ENCODE measurements at regions not wholly inside any gene's neighbourhood (a gene's known extent, or its start where the extent isn't known, plus 50 kb on each side); places are given as distances from the start of the nearest gene placed in this dataset.
"Not testable (repeated sequence)": the region's sequence is repeated elsewhere in the genome, so short reads cannot be mapped to it uniquely, and the experiment has no call there.

- Histone ChIP-seq H3K27me3 (ENCODE audit: control insufficient read depth, insufficient read depth, low read length) (no peaks in the 10 kb centered on the region), H3K9ac (no peak overlapping the region), H3K79me2 (no peaks in the 10 kb centered on the region), H3K4me3 (ENCODE audit: low read depth, low read length) (no peak overlapping the region), H2AFZ (no peak overlapping the region), H3K9me3 (ENCODE audit: control insufficient read depth, low read length) (no peaks in the 10 kb centered on the region), H3K36me3 (ENCODE audit: control insufficient read depth, insufficient read depth, low read length) (no peaks in the 10 kb centered on the region), H3K4me2 (ENCODE audit: low read length) (no peak overlapping the region), H3K27ac (no peak overlapping the region), H3K4me1 (no peaks in the 10 kb centered on the region)
- no peak for TF ChIP-seq CTCF (IDR thresholded peaks at IDR 0.05)
These were observed 68.2 kb downstream of the RFPL4B start for GRCh38 chr6:112415366-112415765.

GRCh38 chr6:112416866-112417265, 69.7 kb downstream of the RFPL4B start:
- H3K79me2 ChIP-seq, result no peaks in the 10 kb centered on the region
- no peaks in the 10 kb centered on the region for H3K36me3 ChIP-seq (ENCODE audit: control insufficient read depth, insufficient read depth, low read length)
- no peak overlapping the region for H3K4me2 ChIP-seq (ENCODE audit: low read length)
- no peak overlapping the region for H3K9ac ChIP-seq
- H3K4me3 ChIP-seq (ENCODE audit: low read depth, low read length), result no peak overlapping the region
- H3K27me3 ChIP-seq (ENCODE audit: control insufficient read depth, insufficient read depth, low read length), result no peaks in the 10 kb centered on the region
- no peak overlapping the region for H2AFZ ChIP-seq
- TF ChIP-seq CTCF (IDR thresholded peaks at IDR 0.05), result no peak
- no peak overlapping the region for H3K27ac ChIP-seq
- H3K9me3 ChIP-seq (ENCODE audit: control insufficient read depth, low read length), result no peaks in the 10 kb centered on the region
- no peaks in the 10 kb centered on the region for H3K4me1 ChIP-seq

DNA sequence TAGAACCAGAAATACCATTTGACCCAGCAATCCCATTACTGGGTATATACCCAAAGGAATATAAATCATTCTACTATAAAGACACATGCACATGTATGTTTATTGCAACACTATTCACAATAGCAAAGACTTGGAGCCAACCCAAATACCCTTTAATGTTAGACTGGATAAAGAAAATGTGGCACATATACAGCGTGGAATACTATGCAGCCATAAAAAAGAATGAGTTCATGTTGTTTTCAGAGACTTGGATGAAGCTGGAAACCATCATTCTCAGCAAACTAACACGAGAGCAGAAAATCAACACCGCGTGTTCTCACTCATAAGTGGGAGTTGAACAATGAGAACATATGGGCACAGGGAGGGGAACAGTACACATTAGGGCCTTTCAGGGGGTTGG, 79.9 kb downstream of the RFPL4B start:
- H3K4me3 ChIP-seq (ENCODE audit: low read depth, low read length); H3K9ac ChIP-seq; H3K9me3 ChIP-seq (ENCODE audit: control insufficient read depth, low read length); H3K27ac ChIP-seq; H3K79me2 ChIP-seq; H3K4me1 ChIP-seq; H3K36me3 ChIP-seq (ENCODE audit: control insufficient read depth, insufficient read depth, low read length); H2AFZ ChIP-seq; H3K27me3 ChIP-seq (ENCODE audit: control insufficient read depth, insufficient read depth, low read length); H3K4me2 ChIP-seq (ENCODE audit: low read length): not testable (repeated sequence)

DNA sequence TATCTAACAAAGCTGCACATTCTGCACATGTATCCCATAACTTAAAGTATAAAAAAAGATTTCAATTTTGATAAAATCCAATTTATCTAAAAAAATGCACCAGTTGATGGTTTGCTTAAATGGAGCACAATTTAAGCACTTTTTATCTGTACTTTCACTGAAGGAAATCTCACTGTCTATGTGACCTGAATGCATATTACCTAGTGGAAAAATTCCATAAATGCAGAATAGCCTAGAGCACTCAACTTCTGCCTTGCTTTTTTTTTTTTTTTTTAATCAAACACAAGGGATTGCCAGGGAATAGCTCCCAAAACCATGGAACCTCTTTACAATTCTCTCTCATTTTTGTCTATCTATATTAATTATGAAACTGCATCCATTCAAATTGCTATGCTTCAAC, 80.4 kb downstream of the RFPL4B start:
- H3K9ac ChIP-seq, result no peak overlapping the region
- no peak overlapping the region for H2AFZ ChIP-seq
- H3K36me3 ChIP-seq (ENCODE audit: control insufficient read depth, insufficient read depth, low read length), result no peaks in the 10 kb centered on the region
- no peaks in the 10 kb centered on the region for H3K79me2 ChIP-seq
- H3K4me2 ChIP-seq (ENCODE audit: low read length), result no peak overlapping the region
- H3K27ac ChIP-seq, result no peak overlapping the region
- no peaks in the 10 kb centered on the region for H3K9me3 ChIP-seq (ENCODE audit: control insufficient read depth, low read length)
- no peaks in the 10 kb centered on the region for H3K4me1 ChIP-seq
- TF ChIP-seq CTCF (IDR thresholded peaks at IDR 0.05), result no peak
- H3K27me3 ChIP-seq (ENCODE audit: control insufficient read depth, insufficient read depth, low read length), result no peaks in the 10 kb centered on the region
- H3K4me3 ChIP-seq (ENCODE audit: low read depth, low read length), result no peak overlapping the region

- TF ChIP-seq CTCF (IDR thresholded peaks at IDR 0.05), result no peak
- Histone ChIP-seq H2AFZ (no peak overlapping the region), H3K27me3 (ENCODE audit: control insufficient read depth, insufficient read depth, low read length) (no peaks in the 10 kb centered on the region), H3K27ac (no peak overlapping the region), H3K4me3 (ENCODE audit: low read depth, low read length) (no peak overlapping the region), H3K36me3 (ENCODE audit: control insufficient read depth, insufficient read depth, low read length) (no peaks in the 10 kb centered on the region), H3K79me2 (no peaks in the 10 kb centered on the region), H3K4me2 (ENCODE audit: low read length) (no peak overlapping the region), H3K9ac (no peak overlapping the region), H3K4me1 (no peaks in the 10 kb centered on the region), H3K9me3 (ENCODE audit: control insufficient read depth, low read length) (no peaks in the 10 kb centered on the region)
These were observed 81.3 kb downstream of the RFPL4B start for GRCh38 chr6:112428477-112428876.
